ENCODE measurements at regions not wholly inside any gene's neighbourhood (a gene's known extent, or its start where the extent isn't known, plus 50 kb on each side); places are given as distances from the start of the nearest gene placed in this dataset.

GRCh38 chr16:87246269-87247065 lies 70.7 kb downstream of the C16orf95 start:
- Histone ChIP-seq H3K36me3 (ENCODE audit: control insufficient read depth, insufficient read depth, low read length) (no peaks in the 10 kb centered on the region), H3K9me3 (ENCODE audit: control insufficient read depth, insufficient read depth, low read depth, low read length) (no peaks in the 10 kb centered on the region), H3K4me1 (ENCODE audit: control insufficient read depth, extremely low read depth, insufficient read depth, low read length) (no peaks in the 10 kb centered on the region), H4K20me1 (ENCODE audit: control insufficient read depth, extremely low read depth, insufficient read depth, low read length) (no peaks in the 10 kb centered on the region), H3K27me3 (ENCODE audit: control insufficient read depth, insufficient read depth, low read length) (no peaks in the 10 kb centered on the region), H3K79me2 (ENCODE audit: control insufficient read depth, insufficient read depth, low read length) (no peaks in the 10 kb centered on the region), H3K4me2 (ENCODE audit: extremely low read depth, insufficient read depth, low read length) (no peak overlapping the region), H3K4me3 (replicated peaks in 1 of 4; ENCODE audit: control extremely low read depth in 1 of 4, insufficient read depth in 1 of 4, low read depth in 3 of 4, low read length in 4 of 4) (no peak overlapping the region), H3K27ac (ENCODE audit: insufficient read depth, low read length) (no peak overlapping the region), H3K9ac (ENCODE audit: insufficient read depth, low read length) (no peak overlapping the region), H2AFZ (ENCODE audit: low read length) (no peak overlapping the region)
- no peak for TF ChIP-seq CTCF (conservative IDR thresholded peaks at IDR 0.05 in 1 of 2, IDR thresholded peaks at IDR 0.05 in 1 of 2; ENCODE audit: low read depth in 1 of 2, low read length in 2 of 2)
- TF ChIP-seq EZH2 (IDR thresholded peaks at IDR 0.05; ENCODE audit: low read length, missing control alignments) = no peak
- no peak for DNase-seq (ENCODE audit: low read depth in 2 of 2)

GRCh38 chr16:87248714-87249113 lies 68.5 kb downstream of the C16orf95 start:
- DNase-seq (ENCODE audit: low read depth in 2 of 2) = no peak

GRCh38 chr16:87249425-87249824 lies 67.8 kb downstream of the C16orf95 start:
- DNase-seq (ENCODE audit: low read depth in 2 of 2) = no peak
- H3K27ac ChIP-seq (ENCODE audit: insufficient read depth, low read length) = no peak overlapping the region
- H3K4me2 ChIP-seq (ENCODE audit: extremely low read depth, insufficient read depth, low read length) = no peak overlapping the region
- no peaks in the 10 kb centered on the region for H3K27me3 ChIP-seq (ENCODE audit: control insufficient read depth, insufficient read depth, low read length)
- H3K4me3 ChIP-seq (replicated peaks in 1 of 4; ENCODE audit: control extremely low read depth in 1 of 4, insufficient read depth in 1 of 4, low read depth in 3 of 4, low read length in 4 of 4) = no peak overlapping the region
- no peaks in the 10 kb centered on the region for H3K4me1 ChIP-seq (ENCODE audit: control insufficient read depth, extremely low read depth, insufficient read depth, low read length)
- TF ChIP-seq CTCF (conservative IDR thresholded peaks at IDR 0.05 in 1 of 2, IDR thresholded peaks at IDR 0.05 in 1 of 2; ENCODE audit: low read depth in 1 of 2, low read length in 2 of 2) (no peak), EZH2 (IDR thresholded peaks at IDR 0.05; ENCODE audit: low read length, missing control alignments) (no peak)
- no peak overlapping the region for H2AFZ ChIP-seq (ENCODE audit: low read length)
- H3K9ac ChIP-seq (ENCODE audit: insufficient read depth, low read length) = no peak overlapping the region
- H4K20me1 ChIP-seq (ENCODE audit: control insufficient read depth, extremely low read depth, insufficient read depth, low read length) = no peaks in the 10 kb centered on the region
- no peaks in the 10 kb centered on the region for H3K36me3 ChIP-seq (ENCODE audit: control insufficient read depth, insufficient read depth, low read length)
- H3K79me2 ChIP-seq (ENCODE audit: control insufficient read depth, insufficient read depth, low read length) = no peaks in the 10 kb centered on the region
- H3K9me3 ChIP-seq (ENCODE audit: control insufficient read depth, insufficient read depth, low read depth, low read length) = no peaks in the 10 kb centered on the region

More at GRCh38 chr16:87248714-87249113, 68.5 kb downstream of the C16orf95 start:
- no peaks in the 10 kb centered on the region for H3K36me3 ChIP-seq (ENCODE audit: control insufficient read depth, insufficient read depth, low read length)
- H3K4me1 ChIP-seq (ENCODE audit: control insufficient read depth, extremely low read depth, insufficient read depth, low read length) = no peaks in the 10 kb centered on the region
- H3K27ac ChIP-seq (ENCODE audit: insufficient read depth, low read length) = no peak overlapping the region
- H3K27me3 ChIP-seq (ENCODE audit: control insufficient read depth, insufficient read depth, low read length) = no peaks in the 10 kb centered on the region
- H3K4me2 ChIP-seq (ENCODE audit: extremely low read depth, insufficient read depth, low read length) = no peak overlapping the region
- H4K20me1 ChIP-seq (ENCODE audit: control insufficient read depth, extremely low read depth, insufficient read depth, low read length) = no peaks in the 10 kb centered on the region
- no peak overlapping the region for H3K4me3 ChIP-seq (replicated peaks in 1 of 4; ENCODE audit: control extremely low read depth in 1 of 4, insufficient read depth in 1 of 4, low read depth in 3 of 4, low read length in 4 of 4)
- no peak for TF ChIP-seq EZH2 (IDR thresholded peaks at IDR 0.05; ENCODE audit: low read length, missing control alignments)
- TF ChIP-seq CTCF (conservative IDR thresholded peaks at IDR 0.05 in 1 of 2, IDR thresholded peaks at IDR 0.05 in 1 of 2; ENCODE audit: low read depth in 1 of 2, low read length in 2 of 2) = no peak
- no peak overlapping the region for H2AFZ ChIP-seq (ENCODE audit: low read length)
- no peaks in the 10 kb centered on the region for H3K79me2 ChIP-seq (ENCODE audit: control insufficient read depth, insufficient read depth, low read length)
- no peaks in the 10 kb centered on the region for H3K9me3 ChIP-seq (ENCODE audit: control insufficient read depth, insufficient read depth, low read depth, low read length)
- no peak overlapping the region for H3K9ac ChIP-seq (ENCODE audit: insufficient read depth, low read length)
